Hematopoietic multipotent progenitor cell treated with erythropoietin and hydrocortisone succinate and interleukin-3 and kit ligand, for 15 days (in vitro differentiated cells): ENCODE measurements at regions not wholly inside any gene's neighbourhood (a gene's known extent, or its start where the extent isn't known, plus 50 kb on each side); places are given as distances from the start of the nearest gene placed in this dataset.
"Not testable (repeated sequence)": the region's sequence is repeated elsewhere in the genome, so short reads cannot be mapped to it uniquely, and the experiment has no call there.

Experiments
- DNase-seq: peaks from one replicate; pipeline ENCODE4 v3.0.0-alpha.2; 2015; ENCODE audit warnings: low spot score

DNA sequence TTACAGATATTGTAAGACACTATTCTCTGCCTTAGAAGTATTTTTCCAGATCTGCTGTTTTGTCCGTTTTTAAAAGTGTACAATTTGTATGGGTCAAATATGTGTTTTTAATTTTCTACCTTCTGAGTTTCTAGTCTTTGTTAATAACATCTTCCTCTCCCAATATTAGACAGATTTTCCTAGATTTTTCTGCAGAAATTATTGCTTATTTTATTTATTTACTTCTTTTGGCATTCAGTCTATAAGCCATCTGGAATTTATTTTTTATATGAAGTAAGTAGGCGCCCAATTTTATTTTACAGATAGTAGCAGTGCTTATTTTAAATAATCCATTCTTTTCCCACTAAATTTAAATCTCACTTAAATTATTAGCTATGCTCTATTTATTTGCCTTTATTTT, 103.1 kb upstream of the PLEKHG1 start:
- no peak for DNase-seq

DNA sequence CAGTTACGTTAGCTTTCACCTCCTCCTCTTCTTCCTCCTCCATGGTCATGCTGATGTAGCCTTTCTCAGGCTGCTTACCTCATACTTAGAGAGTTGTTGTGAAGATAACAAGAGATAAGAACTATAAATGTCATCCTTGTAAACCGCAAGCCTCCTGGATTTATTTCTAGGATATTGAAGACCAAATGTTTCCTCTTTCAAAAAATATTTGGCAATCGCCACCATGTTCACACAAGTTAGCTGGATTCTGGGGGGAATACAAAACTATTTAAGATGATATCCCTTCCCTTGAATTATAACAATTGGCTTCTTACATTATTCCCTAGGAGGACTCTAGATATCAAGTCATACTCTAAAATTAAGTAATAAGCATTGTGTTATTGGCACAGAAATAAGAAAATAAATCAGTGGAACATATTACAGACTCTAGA, 99.8 kb upstream of the PLEKHG1 start:
- no peak for DNase-seq

- DNase-seq: not testable (repeated sequence)
Measured at GRCh38 chr6:150500568-150500967, 99.1 kb upstream of the PLEKHG1 start.

DNA sequence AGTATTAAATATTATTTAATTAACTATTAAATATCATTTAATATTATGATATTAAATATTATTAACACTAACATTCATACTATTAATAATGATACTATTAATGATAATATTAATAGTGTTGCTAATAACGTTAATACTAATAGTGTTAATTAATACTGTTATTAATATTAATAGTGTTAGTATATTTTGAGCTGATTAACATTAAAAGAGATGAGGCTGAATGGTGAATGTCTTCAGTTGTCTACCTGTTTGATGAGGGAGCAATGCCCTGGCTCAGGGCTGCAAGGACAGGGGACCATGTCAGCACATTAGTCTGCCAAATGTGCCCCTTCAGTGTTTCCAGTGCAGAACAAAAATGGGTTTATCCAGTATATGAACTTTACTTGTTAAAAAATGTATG, 96.6 kb upstream of the PLEKHG1 start:
- no peak for DNase-seq

GRCh38 chr6:150503586-150504339, 95.9 kb upstream of the PLEKHG1 start:
- DNase-seq: no peak

GRCh38 chr6:150507361-150507760, 92.3 kb upstream of the PLEKHG1 start:
- DNase-seq: not testable (repeated sequence)

DNA sequence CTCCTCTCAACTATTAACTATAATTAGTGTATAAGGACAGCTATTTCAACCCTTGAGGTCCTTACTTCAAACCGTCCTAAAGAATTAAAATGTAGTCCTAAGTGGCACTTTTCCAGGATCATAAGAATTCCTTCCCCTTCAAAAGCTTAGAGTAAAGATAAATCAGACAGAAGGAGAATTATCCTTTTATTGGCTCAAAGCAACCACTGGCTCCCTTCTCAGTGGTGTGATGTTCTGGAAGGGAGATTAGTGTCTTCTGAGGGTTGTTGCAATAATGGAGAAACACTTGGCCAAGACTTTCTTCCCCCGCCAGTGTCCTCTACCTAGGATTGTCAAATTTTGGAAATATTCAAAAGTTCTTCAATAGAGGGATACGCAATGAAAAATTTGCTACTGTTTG, 89.1 kb upstream of the PLEKHG1 start:
- DNase-seq: no peak

DNA sequence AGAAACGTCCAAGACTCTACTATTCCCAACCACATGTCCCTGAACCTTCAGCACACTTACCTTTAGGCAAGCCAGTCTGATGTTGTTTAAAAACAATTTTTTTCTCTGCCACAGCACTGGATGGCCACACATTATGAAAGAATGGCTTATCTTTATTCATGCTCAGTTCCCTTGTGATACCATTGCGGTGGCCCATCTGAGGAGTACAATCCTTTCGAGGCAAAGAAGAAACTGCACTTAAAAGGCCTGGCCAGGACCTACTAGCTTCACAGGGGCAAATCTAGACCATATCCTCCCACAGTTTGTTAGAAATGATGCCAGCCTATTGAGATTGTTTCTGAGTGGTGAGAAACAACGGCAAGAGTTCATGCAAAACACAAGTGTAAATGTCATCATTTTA, 88.4 kb upstream of the PLEKHG1 start:
- no peak for DNase-seq

DNA sequence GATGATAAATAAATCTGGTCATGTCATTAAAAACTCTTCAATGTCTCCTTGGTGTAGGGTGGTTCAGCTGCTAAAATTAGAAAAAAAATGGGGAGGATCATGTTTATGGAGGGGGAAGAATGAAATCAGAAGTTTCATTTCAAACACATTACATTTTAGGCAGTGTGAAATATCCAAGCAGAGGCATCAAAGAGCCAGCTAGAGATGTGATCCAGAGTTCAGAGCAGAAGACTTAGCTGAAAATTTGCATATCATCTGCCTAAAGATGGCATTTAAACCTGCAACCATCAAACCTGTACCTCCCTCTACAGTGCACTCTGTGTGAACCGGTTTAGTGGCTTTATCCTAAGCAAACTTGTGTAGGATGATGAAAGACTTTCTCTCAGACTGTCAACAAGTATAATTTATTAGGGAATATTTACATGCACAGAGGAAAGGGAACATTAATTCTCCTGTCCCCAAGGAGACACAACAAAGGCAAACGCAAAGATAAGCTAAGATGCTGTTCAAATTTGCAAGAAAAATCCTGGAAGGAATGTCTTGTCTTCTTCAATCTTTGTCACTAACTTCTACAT, 84.8 kb upstream of the PLEKHG1 start:
- no peak for DNase-seq

- no peak for DNase-seq
Measured at GRCh38 chr6:150516199-150516598, 83.5 kb upstream of the PLEKHG1 start.

- DNase-seq: no peak
Measured at GRCh38 chr6:150517175-150517574, 82.5 kb upstream of the PLEKHG1 start.

- no peak for DNase-seq
Measured at GRCh38 chr6:150521482-150521881, 78.2 kb upstream of the PLEKHG1 start.

- DNase-seq: not testable (repeated sequence)
Measured at GRCh38 chr6:150523216-150523615, 76.5 kb upstream of the PLEKHG1 start.

DNA sequence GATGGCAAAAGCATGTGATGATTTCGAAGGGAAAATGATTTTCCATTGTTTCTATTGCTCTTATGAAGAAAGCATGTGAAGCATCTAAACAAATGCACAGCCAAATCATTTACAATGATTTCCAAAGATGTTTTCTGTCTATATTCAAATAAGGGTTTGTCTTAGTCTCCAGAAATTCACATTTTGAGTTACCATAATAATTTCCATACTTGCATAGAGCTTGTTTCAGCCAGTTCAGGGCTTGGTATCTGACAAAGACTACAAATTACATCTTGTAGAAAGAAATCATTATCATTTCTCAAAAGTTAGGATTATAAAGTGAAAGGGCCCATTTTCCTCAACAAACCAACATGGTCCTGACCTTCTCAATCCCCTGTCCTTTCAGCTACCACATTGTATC, 74.4 kb upstream of the PLEKHG1 start:
- no peak for DNase-seq

DNA sequence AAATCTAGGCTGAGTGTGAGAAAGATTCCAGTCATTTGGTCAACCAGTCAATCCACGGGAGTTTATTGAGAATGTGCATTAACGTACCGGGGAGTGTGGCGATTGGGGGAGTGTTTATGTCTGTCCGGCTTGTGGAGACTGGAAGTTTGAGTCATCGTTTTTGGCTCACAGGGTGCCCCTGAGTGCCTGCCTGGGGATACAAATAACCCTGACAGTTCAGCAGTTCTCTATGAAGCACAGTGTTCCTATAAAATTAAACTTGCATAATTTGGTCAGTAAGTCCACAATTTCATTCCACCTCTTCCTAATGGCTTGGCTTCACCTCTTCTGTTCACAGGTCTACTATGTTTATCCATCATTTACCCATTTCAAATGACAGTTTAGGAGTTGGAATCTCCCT, 72.6 kb upstream of the PLEKHG1 start:
- DNase-seq: no peak

DNA sequence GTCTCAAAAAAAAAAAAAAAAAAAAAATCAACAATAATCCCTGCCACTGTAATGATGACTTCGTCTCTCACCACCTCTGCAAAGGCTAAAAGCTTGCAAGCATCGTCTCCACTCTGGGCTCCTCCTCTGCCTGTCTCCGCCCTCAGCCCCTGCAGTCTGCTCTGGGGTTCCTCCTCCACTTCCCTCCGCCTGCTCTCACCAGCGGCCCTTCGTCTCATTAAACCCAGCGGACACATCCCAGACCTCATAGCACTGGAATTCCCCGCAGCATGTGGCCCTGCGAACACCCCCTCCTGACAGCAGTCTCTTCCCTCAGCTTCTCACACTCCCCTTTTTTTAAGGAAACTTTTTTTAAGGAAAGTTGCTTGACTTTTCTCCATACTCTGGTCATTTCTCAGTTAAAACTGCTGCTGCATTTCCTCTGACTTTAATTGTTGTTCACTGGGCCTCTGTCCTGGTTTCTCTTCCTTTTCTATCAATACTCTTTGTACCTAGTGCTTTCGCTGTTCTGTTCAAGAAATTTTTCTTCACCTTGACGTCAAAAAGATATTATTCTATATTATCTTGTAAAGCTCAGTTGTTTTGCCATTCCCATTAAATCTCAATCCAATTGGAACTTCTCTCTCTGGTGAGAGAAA, 70.9 kb upstream of the PLEKHG1 start:
- no peak for DNase-seq

DNA sequence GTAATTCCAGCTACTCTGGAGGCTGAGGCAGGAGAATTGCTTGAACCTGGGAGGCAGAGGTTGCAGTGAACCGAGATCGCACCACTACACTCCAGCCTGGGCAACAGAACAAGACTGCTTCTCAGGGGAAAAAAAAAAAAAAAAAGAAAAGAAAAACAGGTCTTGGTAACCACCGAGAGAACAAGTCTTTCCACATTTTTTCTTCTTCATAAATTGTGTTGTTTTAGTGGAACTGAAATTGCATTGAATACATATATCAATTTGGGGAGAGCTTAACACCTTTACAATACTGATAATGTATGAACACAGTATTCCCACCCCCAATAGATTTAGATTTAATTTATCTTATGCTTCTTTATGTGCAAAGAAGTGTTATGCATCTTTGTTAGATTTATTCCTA, 70.0 kb upstream of the PLEKHG1 start:
- DNase-seq: no peak

DNA sequence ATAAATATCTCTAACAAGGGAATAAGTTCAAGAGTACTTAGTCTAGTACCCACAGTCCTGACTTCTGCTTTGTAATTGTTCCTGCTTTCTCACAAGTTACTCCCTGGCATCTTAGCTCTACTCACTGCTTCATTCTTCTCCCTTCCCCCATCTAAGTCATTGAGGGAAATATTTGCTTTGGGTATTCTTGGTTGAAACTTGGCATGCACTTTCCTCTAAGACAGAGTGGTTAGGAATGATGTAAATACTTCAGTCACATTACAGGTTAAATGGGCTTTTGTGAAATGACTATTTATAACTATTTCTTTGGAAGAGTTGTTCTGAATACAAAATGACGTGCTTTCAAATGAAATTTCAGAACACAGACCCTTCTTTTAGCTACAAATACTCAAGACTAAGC, 67.7 kb upstream of the PLEKHG1 start:
- no peak for DNase-seq

- DNase-seq: no peak
Measured at GRCh38 chr6:150534553-150534952, 65.1 kb upstream of the PLEKHG1 start.

DNA sequence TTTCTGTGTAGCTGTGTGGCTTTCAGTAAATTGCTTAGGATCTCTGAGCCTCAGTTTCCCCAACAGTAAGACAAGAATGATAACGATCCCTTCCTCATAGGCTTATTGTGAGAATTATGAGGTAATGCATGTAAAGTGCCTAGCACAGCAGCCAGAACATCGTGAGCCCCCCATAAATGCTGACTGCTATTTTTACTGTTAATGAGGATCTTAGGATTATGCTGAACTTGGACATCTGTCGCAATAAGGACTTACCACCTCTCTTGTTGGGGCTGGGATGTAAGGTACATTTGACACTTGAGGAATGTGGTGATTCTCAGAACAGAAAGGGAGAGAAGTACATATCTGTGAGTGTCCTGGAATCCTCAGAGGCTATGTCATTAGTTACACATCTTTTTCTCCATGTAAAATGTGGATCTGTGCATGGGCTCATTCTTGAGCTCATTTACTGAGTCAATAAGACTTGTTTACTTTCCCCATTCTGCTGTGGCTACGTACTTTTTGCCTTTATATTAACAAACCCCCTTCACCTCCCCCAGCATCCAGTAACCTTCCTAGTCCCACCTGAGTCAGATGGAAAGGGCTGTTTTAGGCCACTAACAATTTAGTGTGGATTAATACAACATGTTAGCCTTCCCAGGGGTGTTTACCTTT, 64.4 kb upstream of the PLEKHG1 start:
- no peak for DNase-seq

GRCh38 chr6:150535818-150536220, 63.9 kb upstream of the PLEKHG1 start:
- no peak for DNase-seq

DNA sequence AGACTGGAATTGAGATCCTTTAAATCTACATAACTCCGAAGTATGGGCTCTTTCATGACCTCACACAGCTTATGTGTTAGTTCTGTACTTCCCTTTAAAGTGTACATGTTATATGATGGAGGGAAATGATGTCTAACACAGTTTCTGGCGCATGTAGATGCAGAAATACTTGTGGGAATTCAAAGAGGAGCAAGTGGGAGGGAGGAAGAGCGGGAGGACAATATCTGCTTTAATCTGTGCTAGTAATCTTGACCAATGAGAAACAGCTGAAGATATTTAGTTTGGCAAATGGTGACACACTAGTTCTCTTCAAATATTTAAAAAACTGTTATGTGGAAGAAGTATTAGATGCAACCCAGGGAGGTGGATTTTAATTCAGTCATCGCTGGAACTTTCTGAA, 62.9 kb upstream of the PLEKHG1 start:
- DNase-seq: no peak

DNA sequence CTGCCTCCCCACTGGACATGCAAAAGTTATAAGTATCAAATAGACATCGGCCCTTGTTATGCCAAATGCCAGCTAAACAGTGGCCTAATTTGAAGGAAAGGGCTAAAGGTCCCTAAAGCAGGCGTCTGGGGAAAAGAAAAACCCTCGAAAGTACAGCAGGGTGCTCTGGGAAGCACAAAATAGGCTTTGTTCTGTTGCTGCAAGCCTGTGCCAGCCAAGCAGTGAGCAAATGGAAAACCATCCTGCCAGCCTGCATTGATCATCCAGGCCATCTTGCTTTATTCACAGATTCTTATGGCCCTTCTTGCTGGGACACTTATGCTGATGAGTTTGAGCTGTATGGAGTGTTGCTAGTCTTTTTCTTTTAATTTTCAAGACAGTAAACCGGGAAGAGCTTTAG, 62.2 kb upstream of the PLEKHG1 start:
- no peak for DNase-seq
